HG03469 (cell line): ENCODE measurements at regions not wholly inside any gene's neighbourhood (a gene's known extent, or its start where the extent isn't known, plus 50 kb on each side); places are given as distances from the start of the nearest gene placed in this dataset.

Experiments used
- ATAC-seq: cut with Tn5 transposase; IDR thresholded peaks from one replicate; pipeline ENCODE4 v1.9.1; 2021; ENCODE audit warnings: mild to moderate bottlenecking, moderate library complexity, moderate number of reproducible peaks; ENCODE audit not compliant: unreplicated experiment

- ATAC-seq = no peak
Measured at GRCh38 chr3:132183811-132184210, 133.4 kb upstream of the ACP3 start.

GRCh38 chr3:132187746-132188145 is 129.5 kb upstream of the ACP3 start:
- ATAC-seq = no peak

GRCh38 chr3:132189601-132190000 is 127.6 kb upstream of the ACP3 start:
- ATAC-seq = no peak

- ATAC-seq = no peak
Measured at GRCh38 chr3:132196113-132196512, 121.1 kb upstream of the ACP3 start.

GRCh38 chr3:132198516-132198915 is 118.7 kb upstream of the ACP3 start:
- no peak for ATAC-seq

- ATAC-seq = no peak
Measured at GRCh38 chr3:132199451-132199850, 117.8 kb upstream of the ACP3 start.

GRCh38 chr3:132202586-132202985 is 114.6 kb upstream of the ACP3 start:
- no peak for ATAC-seq

- no peak for ATAC-seq
Measured at GRCh38 chr3:132203889-132204596, 113.2 kb upstream of the ACP3 start.

GRCh38 chr3:132205609-132206008 is 111.6 kb upstream of the ACP3 start:
- ATAC-seq = no peak

- ATAC-seq = no peak
Measured at GRCh38 chr3:132209855-132210254, 107.4 kb upstream of the ACP3 start.

- ATAC-seq = no peak
Measured at GRCh38 chr3:132210476-132211346, 106.5 kb upstream of the ACP3 start.

GRCh38 chr3:132211896-132212295 is 105.3 kb upstream of the ACP3 start:
- ATAC-seq = no peak

GRCh38 chr3:132218817-132219755 is 98.1 kb upstream of the ACP3 start:
- no peak for ATAC-seq

GRCh38 chr3:132220986-132221385 is 96.2 kb upstream of the ACP3 start:
- no peak for ATAC-seq

GRCh38 chr3:132222868-132223538 is 94.2 kb upstream of the ACP3 start:
- ATAC-seq = no peak

- no peak for ATAC-seq
Measured at GRCh38 chr3:132225664-132226063, 91.5 kb upstream of the ACP3 start.

- ATAC-seq = no peak
Measured at GRCh38 chr3:132228923-132229322, 88.3 kb upstream of the ACP3 start.

- ATAC-seq = no peak
Measured at GRCh38 chr3:132229641-132230040, 87.6 kb upstream of the ACP3 start.

GRCh38 chr3:132230156-132231000 is 86.8 kb upstream of the ACP3 start:
- no peak for ATAC-seq

- no peak for ATAC-seq
Measured at GRCh38 chr3:132231633-132232032, 85.6 kb upstream of the ACP3 start.
